MM.1S (cell line): ENCODE measurements at regions not wholly inside any gene's neighbourhood (a gene's known extent, or its start where the extent isn't known, plus 50 kb on each side); places are given as distances from the start of the nearest gene placed in this dataset.

Experiments
- CTCF ChIP-seq: fragments of 300-600 bp; sonication (generic); IDR thresholded peaks from 2 replicates; pipeline ENCODE4 v1.5.1; 2016; ENCODE audit warnings: antibody characterized with exemption, low read length, mixed read lengths
- EZH2 ChIP-seq: fragments of 300-600 bp; sonication (generic); optimal IDR thresholded peaks from 2 replicates; pipeline ENCODE3; 2017; ENCODE audit warnings: low read depth, mild to moderate bottlenecking, antibody characterized with exemption, low read length, mixed read lengths

- TF ChIP-seq EZH2 (no peak), CTCF (no peak)
Observed at GRCh38 chr4:183788308-183788905, 116.7 kb upstream of the STOX2 start.
